GM21737 (cell line): ENCODE measurements at regions not wholly inside any gene's neighbourhood (a gene's known extent, or its start where the extent isn't known, plus 50 kb on each side); places are given as distances from the start of the nearest gene placed in this dataset.

Experiments used
- ATAC-seq: cut with Tn5 transposase; IDR thresholded peaks from one replicate; pipeline ENCODE4 v1.9.1; 2021; ENCODE audit warnings: mild to moderate bottlenecking, moderate library complexity; ENCODE audit not compliant: unreplicated experiment

- ATAC-seq, result no peak
These were observed 364.1 kb downstream of the MFSD1 start for GRCh38 chr3:159165961-159166360.

- no peak for ATAC-seq
These were observed 365.2 kb downstream of the MFSD1 start for GRCh38 chr3:159166899-159167586.

GRCh38 chr3:159168788-159169187 lies 366.9 kb downstream of the MFSD1 start:
- ATAC-seq, result no peak

GRCh38 chr3:159169828-159170227 lies 368.0 kb downstream of the MFSD1 start:
- ATAC-seq, result no peak

GRCh38 chr3:159170436-159171003 lies 368.7 kb downstream of the MFSD1 start:
- no peak for ATAC-seq

GRCh38 chr3:159171333-159171732 lies 369.5 kb downstream of the MFSD1 start:
- no peak for ATAC-seq

GRCh38 chr3:159172473-159172872 lies 370.6 kb downstream of the MFSD1 start:
- no peak for ATAC-seq

GRCh38 chr3:159174715-159175692 lies 373.1 kb downstream of the MFSD1 start:
- no peak for ATAC-seq

- ATAC-seq, result no peak
These were observed 376.5 kb downstream of the MFSD1 start for GRCh38 chr3:159178209-159178897.

- ATAC-seq, result no peak
These were observed 381.1 kb downstream of the MFSD1 start for GRCh38 chr3:159182961-159183360.

- ATAC-seq, result peak; percentile 50
These were observed 383.7 kb downstream of the MFSD1 start for GRCh38 chr3:159185443-159186050.

GRCh38 chr3:159186581-159186980 lies 384.7 kb downstream of the MFSD1 start:
- peak; percentile 64 for ATAC-seq

GRCh38 chr3:159187232-159187631 lies 385.4 kb downstream of the MFSD1 start:
- ATAC-seq, result no peak

GRCh38 chr3:159187706-159188105 lies 385.9 kb downstream of the MFSD1 start:
- no peak for ATAC-seq

- no peak for ATAC-seq
These were observed 388.3 kb downstream of the MFSD1 start for GRCh38 chr3:159189994-159190669.

GRCh38 chr3:159191447-159191846 lies 389.6 kb downstream of the MFSD1 start:
- no peak for ATAC-seq

- no peak for ATAC-seq
These were observed 394.5 kb downstream of the MFSD1 start for GRCh38 chr3:159196359-159196758.

GRCh38 chr3:159200176-159200575 lies 398.3 kb downstream of the MFSD1 start:
- ATAC-seq, result no peak

- no peak for ATAC-seq
These were observed 406.2 kb downstream of the MFSD1 start for GRCh38 chr3:159208050-159208449.

GRCh38 chr3:159209459-159209858 lies 407.6 kb downstream of the MFSD1 start:
- ATAC-seq, result no peak
